ENCODE measurements at regions not wholly inside any gene's neighbourhood (a gene's known extent, or its start where the extent isn't known, plus 50 kb on each side); places are given as distances from the start of the nearest gene placed in this dataset.

DNA sequence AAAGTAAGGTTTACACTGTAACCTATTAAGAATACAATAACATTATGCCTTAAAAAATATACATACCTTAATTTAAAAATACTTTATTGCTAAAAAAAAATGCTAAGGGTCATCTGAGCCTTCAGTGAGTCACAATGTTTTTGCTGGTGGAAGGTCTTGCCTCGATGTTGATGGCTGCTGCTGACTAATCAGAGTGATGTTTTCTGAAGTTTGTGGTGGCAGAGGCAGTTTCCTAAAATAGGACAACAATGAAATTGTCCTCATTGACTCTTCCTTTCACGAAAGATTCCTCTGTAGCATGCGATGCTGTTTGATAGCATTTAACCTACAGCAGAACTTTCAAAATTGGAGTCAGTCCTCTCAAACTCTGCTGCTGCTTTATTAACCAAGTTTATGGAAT lies 97.6 kb downstream of the FAT3 start:
- DNase-seq = no peak

DNA sequence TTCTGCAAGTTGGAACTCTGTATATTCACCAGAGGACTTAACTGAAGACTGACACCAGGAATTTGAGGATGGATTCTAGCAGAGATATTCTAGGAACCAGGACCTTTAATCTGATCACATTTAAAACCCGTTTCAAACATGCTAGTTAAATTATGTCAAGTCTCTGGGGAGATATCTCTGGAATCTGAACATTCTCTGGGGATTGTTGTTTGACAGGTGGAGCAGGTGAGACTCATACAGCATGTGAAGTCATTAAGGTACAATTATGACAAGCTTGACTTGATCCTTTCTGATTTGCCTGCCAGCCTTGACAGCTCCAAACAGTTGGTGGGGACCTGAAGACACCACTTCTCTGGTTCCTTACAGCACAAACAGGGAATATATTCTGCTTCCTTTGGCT lies 100.3 kb downstream of the FAT3 start:
- DNase-seq = no peak

DNA sequence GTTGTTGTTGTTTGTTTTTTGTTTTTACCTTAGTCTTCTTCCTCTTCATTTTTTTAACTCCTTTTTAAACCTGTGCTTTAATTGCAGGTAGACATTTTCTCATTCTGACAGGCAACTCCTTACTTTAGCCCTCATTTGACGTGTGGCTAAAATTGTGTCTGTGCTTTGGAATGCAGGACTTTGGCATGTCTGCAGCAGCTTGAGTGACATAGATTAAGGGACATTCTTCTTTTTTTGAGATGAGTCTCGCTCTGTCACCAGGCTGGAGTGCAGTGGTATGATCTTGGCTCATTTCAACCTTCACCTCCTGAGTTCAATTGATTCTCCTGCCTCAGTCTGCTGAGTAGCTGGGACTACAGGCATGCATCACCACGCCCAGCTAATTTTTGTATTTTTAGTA lies 100.8 kb downstream of the FAT3 start:
- DNase-seq = no peak

DNA sequence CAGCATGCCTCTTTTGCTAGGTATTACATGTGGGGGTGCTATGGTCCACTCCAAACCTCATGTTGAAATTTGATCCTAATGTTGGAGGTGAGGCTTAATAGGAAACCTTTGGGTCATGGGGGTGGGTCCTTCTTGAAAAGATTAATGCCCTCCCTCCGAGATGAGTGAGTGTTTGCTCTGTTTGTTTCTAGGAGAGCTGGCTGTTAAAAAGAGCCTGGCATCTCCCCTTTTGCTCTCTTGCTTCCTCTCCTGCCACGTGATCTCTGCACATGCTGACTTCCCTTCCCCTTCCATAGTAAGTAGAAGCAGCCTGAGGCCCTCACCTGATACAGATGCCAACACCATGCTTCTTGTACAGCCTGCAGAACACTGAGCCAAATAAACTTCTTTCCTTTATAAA lies 104.5 kb downstream of the FAT3 start:
- DNase-seq = no peak

DNA sequence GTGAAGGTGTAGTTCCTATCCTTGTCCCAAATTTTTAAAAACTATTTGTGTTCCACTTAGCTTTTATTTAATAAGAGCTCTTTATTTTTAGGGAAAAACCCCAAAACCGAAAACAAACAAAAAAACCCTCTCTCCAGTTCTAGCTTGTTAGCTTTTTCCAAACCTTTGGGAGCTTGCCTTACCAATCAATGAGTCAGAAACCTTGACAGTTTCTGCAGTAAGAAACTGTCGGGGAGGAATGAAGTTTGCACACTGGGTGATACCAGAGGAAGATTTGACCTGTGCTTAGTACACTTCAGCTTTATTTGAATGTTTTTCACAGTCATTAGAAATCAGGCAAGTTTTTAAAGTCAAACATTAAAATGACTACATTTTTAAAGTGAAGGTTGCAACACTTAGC lies 105.0 kb downstream of the FAT3 start:
- no peak for DNase-seq

DNA sequence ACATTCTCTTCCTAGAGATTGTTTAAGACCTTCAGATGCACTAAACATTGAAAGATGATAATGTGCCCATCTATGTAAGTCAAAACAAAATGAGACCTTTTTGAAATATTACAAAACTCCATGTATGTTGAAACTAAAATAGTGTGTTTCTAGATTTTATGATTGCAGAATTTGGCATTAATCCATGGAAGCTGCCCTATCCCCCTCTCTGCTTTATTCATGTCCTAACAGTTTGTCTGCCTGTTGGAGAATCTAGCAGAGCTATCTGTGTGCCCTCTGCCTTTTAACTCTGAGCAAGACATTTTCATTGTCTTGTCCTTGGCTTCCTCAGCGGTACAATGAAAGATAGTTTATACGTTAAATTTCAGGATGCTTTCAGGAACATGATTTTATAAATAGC lies 105.5 kb downstream of the FAT3 start:
- DNase-seq = no peak

DNA sequence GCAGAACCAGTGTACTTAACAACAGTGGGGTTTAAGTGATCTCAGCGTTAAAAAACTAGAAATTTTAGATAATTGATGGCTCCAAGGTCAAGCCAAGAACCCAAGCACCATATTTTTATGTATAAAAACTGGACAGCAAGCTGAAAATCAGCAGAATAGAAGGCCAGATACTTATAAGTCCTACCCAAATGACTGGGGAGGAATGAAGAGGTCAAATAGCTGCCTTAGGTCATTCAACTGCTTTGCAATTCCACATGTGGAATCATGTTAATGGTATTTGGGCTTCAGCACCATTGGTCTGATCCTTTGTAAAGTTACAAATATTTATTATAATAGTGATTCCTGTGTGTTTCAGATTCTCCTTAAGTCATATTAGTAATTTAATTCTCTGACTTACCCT lies 108.4 kb downstream of the FAT3 start:
- no peak for DNase-seq

DNA sequence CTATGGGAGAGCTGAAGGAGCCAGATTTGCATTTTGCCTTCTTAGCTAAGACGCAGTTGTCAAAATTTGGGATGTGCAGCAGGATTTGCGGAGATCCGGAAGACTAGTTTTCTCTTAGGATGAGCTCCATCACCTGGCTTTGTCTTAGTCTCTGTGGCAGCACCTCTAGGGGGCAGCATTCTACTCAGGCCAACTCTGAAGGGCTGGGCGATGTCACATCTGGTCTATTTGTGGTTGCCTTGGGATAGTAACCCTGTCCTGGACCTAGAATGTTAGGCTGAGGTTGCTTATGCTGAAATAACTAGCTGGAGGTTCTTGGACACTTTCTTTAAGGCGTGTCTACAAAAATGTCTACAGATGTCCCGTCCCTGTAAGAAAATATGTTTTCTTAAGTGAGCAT lies 116.2 kb downstream of the FAT3 start:
- peak; percentile 6 to 14 for DNase-seq

DNA sequence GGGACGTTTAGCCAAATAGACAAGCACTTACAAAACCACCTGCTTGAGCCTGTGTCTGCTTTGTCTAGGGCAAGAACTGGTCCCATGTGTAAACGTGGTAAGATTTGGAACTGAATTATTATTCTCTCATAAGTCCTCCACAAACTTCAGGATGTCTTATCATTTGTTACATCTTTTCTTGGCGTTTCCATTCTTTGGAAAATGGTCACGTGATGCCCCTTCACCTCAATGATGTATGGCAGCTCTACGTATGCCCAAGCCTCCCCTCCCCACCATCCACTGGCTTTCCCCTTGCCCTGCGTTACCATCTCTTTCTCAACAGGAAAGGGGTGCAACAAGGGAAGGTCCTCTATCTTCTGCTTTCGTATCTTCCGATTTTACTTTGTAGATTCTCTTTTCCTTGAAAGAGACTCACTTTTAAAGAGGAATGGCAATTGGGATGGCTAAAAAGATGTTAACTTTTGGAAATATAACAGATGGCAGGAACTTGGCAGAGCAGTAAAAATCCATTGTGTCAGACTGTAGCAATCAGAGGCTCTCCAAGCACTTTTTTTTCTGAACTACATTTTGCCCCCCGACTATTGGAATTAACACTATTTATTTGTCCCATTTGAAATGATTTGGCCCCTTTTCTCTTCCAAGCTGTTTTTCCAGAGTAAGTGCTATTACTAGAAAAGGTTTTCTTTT lies 117.6 kb downstream of the FAT3 start:
- DNase-seq = no peak

DNA sequence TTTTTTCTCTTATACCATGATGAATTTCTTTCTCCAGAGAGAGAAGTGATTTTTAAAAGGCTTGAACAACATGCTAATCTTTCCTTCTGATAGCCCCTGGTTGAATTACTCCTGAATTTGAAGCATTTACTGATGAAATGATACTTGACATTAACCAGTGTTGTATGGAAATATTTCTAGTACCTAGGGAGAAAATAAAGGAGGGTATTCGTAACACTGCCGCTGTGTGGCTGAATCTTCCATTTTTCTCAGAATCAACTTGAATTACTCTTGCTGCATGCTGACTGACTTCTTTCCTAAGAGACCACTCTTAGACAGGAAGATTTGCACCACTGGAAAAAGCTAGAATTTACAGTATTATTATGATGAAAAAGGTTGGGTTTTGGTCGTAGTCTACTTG lies 118.3 kb downstream of the FAT3 start:
- no peak for DNase-seq

DNA sequence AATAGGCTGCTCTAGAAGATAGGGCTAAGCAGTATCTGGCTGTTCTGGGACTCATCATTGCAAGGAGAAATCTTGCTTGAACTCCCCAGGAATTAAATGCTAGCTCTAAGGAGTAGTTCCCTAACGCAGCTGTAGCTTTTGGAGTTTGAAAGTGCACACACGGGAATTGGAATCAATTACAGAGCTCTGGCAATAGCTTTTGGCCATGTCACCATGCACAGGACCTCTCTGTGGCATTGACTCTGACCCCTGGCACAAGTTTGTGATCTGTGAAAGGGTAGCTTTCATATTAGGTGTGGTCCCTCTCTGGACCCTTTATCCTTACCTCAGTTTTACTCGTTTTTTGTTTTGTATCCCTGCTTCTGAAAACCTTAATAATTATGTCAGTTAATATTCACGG lies 121.6 kb downstream of the FAT3 start:
- DNase-seq = no peak

DNA sequence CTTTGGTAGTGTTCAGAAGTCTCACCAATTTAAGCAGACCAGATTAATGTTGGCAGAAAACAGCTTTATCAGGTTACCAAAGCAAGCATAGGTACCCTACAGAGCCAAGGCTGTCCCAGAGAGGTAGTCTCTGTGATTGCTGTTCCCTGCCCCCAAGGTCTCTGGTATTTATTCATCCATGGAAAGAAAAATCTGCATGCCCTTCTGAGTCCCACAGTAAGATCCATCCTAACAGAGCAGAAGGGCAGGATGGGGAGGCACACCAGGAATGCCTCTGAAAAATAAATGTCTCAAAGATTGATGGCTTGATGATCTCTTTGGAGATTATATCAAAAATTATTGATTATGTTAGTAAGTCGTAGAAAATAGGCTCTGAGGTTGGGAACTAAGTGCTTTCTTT lies 122.8 kb downstream of the FAT3 start:
- no peak for DNase-seq

DNA sequence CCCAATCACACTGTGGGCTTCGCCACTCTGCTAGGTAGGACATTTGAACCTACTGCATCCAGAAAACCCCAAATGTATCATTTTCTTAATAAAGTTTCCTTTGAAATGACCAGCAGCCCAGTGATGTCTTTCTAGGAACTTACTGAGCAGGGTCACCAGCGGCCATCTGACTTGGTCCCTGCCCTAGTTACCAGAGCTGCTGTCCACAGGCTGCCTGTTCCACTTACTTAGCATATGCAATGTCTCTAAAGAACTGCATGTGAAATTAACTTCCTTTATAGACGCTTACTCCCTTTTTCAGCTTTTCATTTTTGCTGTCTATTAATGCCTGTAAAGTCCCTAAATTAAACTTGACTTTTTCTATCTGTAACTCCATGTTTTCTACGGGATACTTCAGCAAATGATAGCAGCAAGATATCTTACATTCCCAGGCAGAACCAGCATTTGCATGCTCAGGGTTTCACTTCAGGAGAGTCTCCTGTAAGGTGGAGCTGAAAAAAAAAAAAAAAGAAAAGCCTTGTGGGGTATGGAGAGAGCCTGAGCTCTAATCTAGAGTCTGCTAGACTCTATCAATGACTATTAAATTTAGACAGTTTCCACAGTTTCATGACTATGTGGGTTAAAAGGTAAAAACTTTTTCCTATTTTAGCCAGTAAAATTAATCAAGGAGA lies 125.0 kb downstream of the FAT3 start:
- no peak for DNase-seq

DNA sequence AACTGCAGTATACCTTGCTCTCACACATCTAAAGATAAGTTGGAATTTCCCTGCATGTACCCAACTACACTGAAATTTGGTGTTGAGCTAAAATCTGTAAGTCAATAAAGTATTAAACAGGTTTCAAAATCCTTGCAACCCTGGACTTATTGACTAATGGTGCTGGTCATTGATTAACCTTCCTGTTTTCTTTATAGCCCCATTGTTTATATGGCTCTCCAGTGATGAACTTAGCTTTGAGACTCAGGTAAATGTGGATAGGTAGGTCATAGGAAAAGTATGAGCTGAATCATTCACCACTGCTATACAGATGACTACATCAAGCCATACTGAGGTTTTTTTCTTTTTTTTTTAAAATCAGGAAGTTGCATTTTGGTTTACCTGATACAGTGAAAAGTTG lies 132.7 kb downstream of the FAT3 start:
- no peak for DNase-seq

DNA sequence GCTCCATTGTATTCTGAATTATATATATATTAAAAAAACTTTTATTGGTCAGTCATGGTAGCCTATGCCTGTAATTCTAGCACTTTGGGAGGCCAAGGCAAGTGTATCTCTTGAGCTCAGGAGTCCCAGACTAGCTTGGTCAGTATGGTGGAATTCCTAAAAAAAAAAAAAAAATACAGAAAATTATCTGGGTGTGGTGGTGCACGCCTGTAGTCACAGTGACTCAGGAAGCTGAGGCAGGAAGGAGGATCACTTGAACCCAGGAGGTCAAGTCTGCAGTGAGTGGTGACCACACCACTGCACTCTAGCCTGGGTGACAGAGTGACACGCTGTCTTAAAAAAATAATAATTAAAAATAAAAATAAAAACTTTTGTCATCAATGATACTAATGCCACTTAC lies 133.2 kb downstream of the FAT3 start:
- no peak for DNase-seq

DNA sequence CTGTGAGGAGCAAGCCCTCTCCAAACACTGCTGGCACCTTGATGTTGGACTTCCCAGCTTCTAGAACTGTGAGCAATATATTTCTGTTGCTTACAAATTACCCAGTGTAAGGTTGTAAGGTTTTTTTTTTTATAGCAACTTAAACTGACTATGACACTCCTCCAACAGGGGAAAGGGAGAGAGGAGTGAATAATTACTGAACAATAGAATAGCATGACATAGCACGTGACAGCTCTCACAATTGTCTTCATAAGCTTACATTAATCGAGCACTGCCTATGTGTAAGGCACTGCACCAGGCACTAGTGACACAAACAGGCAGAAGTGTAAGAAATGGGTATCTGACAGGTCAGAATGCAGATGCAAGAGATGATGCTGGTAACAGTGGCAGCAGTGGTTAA lies 136.9 kb downstream of the FAT3 start:
- no peak for DNase-seq

DNA sequence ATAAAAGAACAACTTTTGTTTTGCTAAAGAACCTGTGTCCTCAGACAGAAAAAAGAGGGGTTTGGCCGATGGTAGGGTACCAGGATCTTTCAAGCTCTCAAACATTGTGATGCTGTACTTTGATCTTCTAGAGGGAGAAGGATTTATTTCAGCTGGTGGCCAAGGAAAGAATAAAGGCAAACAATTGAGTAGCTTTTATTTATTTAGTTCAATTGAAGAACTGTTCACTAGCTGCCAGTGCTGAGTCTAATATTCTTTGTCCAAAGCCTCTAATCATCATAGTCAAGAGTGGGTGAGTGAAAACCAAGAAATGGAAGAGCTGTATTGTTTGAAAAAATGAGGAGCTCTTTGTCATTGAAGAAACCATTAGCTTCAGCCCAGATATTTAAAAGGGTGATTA lies 138.4 kb downstream of the FAT3 start:
- DNase-seq = no peak

DNA sequence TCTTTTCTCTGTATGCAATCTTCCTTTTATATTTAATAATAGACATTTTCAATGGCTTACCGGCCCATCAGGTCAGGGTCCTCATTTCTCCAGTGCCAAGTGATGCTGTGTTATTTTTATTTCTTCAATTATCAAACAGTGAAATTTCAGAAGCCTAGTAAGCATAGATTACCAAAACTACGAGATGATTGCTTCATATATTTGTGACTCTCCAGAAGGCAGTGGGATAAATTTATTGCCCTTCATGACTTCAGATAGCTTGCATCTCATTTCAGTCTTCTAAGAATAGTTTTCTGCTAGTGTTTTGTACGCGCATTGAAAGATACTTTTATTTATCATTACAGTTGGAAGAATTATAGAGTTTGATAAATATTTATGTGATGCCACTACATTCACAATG lies 139.6 kb downstream of the FAT3 start:
- DNase-seq = no peak

DNA sequence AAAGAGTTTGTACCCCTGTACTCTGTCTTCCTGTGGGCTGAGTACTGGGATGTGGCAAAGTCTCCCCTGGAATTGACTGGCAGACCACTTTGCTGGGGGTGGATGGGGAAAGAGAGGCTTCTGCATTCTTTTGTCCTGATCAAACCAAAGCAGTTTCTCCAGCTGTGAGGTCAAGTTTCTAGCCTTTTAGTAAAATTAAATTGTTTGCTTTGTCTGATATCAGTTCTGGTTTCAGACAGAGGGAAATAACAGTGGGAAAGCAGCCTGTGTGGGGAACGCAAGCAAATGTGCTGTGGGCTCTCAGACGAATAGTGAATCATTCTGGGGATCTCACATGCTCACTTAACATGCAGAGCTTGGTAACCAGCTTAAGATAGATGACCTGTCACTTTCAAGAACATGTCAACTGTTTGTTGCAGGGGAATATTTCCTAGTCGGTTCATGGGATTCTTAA lies 151.6 kb downstream of the FAT3 start:
- no peak for DNase-seq

DNA sequence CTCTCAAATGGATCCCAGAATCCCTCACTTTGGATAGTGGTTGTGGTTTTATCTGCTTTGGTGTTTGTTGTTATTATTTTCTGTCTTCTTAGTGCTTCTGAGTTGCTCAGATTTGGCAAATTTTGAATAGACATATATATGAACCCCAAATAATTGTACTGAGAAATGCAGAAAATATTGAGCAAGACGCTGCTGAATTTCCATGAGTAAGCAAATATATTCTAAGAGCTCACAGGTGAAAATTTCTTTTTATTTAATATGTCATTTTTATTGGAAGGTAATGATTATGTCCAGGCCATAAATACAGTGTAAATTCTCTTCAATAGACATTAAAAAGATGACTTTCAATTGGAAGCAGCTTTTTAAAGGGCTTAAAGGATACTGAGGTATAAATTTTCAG lies 152.1 kb downstream of the FAT3 start:
- no peak for DNase-seq

DNA sequence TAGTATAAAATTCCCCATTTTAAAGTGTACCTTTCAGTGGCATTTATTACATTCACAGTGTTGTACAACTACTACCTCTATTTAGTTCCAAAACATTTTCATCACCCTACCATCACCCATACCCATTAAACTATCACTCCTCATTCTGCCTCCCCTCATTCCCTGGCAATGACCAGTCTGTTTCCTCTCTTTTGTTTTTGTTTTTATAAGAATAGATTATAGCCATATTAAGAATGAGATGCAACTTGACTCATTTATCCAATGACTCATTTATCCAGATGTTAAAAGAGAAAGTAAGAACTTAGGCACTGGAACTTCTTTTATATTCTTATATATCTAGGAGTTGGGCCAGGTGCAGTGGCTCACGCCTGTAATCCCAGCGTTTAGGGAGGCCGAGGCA lies 156.3 kb downstream of the FAT3 start:
- DNase-seq = no peak

DNA sequence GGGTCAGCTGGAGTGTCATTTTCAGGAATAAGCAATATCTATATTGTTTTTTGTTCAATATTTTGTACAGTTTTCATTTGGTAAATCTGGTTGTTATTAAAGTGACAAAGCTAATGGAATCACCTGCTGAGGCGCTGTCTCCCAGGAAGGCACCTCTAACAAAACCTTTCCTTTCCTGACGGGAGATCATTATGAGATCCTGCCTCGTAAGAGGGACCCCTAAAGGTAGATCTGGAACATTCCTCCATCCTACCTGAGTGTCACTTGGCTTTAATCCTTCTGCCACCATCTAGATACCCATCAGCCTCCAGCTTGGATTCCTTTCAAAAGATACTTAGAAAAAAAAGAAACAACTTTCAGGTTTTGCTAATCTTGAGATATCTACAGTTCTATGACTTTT lies 157.7 kb downstream of the FAT3 start:
- DNase-seq = no peak

DNA sequence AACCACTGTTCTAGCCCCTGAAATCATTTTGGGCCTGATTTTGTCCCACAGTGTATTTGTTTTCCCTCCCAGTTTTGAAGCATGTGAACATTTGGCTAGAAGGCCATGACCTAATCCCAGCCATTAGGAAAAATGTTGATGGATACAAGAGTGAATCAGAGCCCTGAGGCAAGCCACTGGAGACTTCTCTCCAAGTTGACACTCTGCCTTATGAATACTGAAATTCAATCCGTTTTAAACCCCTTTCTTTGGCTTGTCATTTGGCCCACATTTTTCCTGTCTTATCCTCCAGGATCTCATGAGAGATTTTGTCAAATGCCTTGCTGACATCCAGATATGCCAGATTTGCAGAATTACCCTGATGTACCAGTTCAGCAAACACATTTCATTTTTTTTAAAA lies 158.8 kb downstream of the FAT3 start:
- DNase-seq = no peak

DNA sequence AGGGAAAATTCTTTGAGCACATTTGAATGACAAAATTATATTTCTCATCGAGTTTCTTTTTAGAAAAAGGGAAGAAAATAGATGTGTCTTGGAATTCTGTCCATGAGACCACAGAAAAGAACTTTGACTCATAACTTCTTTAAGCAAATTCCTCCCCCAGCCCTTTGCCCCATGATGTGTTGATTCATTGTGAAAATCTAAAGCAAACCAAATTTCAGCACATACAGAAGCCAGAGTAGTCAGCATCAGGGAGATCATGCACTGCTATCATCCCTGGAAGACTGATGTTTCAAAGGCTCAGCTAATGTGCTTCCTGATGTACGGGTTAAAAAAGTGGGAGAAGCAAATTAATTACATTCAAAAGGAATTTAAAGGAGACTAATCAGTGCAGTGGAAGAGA lies 159.7 kb downstream of the FAT3 start:
- no peak for DNase-seq

DNA sequence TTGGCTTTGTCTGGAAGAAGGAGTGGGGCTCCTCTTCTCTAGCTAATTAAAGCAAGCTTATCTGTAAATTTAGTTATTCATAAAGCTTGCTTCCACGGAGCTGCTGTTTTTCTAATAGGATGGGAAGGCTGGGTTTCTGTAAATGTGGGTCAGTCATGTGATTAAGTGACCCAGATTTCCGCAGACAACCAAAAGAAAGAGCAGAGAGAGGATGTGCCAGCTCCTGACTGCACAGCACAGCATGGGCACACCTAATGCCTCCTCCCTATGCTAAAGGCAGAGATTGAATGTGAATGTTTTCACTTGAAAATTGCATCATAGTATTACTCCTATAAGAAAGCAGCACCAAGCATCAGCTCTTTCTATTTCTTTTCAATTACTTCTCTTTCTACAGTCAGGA lies 160.2 kb downstream of the FAT3 start:
- no peak for DNase-seq
